ENCODE measurements at regions not wholly inside any gene's neighbourhood (a gene's known extent, or its start where the extent isn't known, plus 50 kb on each side); places are given as distances from the start of the nearest gene placed in this dataset.

- H3K36me3 ChIP-seq (ENCODE audit: insufficient read depth, low read length): no peaks in the 10 kb centered on the region
- no peak overlapping the region for H3K4me2 ChIP-seq (ENCODE audit: insufficient read depth, low read length)
Measured at GRCh38 chrX:148265829-148266228, 234.6 kb upstream of the AFF2 start.

GRCh38 chrX:148268673-148269072, 231.7 kb upstream of the AFF2 start:
- TF ChIP-seq CTCF (IDR thresholded peaks at IDR 0.05; ENCODE audit: borderline replicate concordance, extremely low read depth, low read length, poor library complexity, severe bottlenecking): no peak
- TF ChIP-seq EZH2 (IDR thresholded peaks at IDR 0.05; ENCODE audit: borderline replicate concordance, low read depth, low read length, severe bottlenecking): no peak
- no peak for ATAC-seq (ENCODE audit: insufficient read depth, low read depth)
- H3K9ac ChIP-seq (ENCODE audit: low read depth, low read length): no peak overlapping the region
- no peaks in the 10 kb centered on the region for H3K36me3 ChIP-seq (ENCODE audit: insufficient read depth, low read length)
- H3K4me2 ChIP-seq (ENCODE audit: insufficient read depth, low read length): no peak overlapping the region
- H3K79me2 ChIP-seq (ENCODE audit: insufficient read depth, low read length): no peaks in the 10 kb centered on the region
- DNase-seq: no peak
- peaks cover 54% of the 10 kb centered on the region for H3K4me1 ChIP-seq (ENCODE audit: insufficient read depth, low read length)
- H2AFZ ChIP-seq (ENCODE audit: low read depth, low read length): no peak overlapping the region
- H3K27me3 ChIP-seq (ENCODE audit: insufficient read depth, low read length, poor library complexity): no peaks in the 10 kb centered on the region
- no peaks in the 10 kb centered on the region for H4K20me1 ChIP-seq (ENCODE audit: insufficient read depth, low read length)
- no peak overlapping the region for H3K4me3 ChIP-seq (ENCODE audit: low read depth in 1 of 2, low read length in 2 of 2)
- H3K27ac ChIP-seq (ENCODE audit: low read length): no peak overlapping the region; the same call in 1 of the 2 replicates
- no peaks in the 10 kb centered on the region for H3K9me3 ChIP-seq (ENCODE audit: insufficient read depth, low read length, severe bottlenecking)

More at GRCh38 chrX:148265829-148266228, 234.6 kb upstream of the AFF2 start:
- no peak overlapping the region for H3K9ac ChIP-seq (ENCODE audit: low read depth, low read length)
- H3K4me3 ChIP-seq (ENCODE audit: low read depth in 1 of 2, low read length in 2 of 2): no peak overlapping the region
- H3K9me3 ChIP-seq (ENCODE audit: insufficient read depth, low read length, severe bottlenecking): peaks cover 3% of the 10 kb centered on the region
- peak overlapping the region; percentile 32; the same call in 1 of the 2 replicates for H3K27ac ChIP-seq (ENCODE audit: low read length)
- TF ChIP-seq EZH2 (IDR thresholded peaks at IDR 0.05; ENCODE audit: borderline replicate concordance, low read depth, low read length, severe bottlenecking): no peak
- no peak for TF ChIP-seq CTCF (IDR thresholded peaks at IDR 0.05; ENCODE audit: borderline replicate concordance, extremely low read depth, low read length, poor library complexity, severe bottlenecking)
- peak; percentile 53; the same call in 2 of the 3 replicates for ATAC-seq (ENCODE audit: insufficient read depth, low read depth)
- H3K4me1 ChIP-seq (ENCODE audit: insufficient read depth, low read length): peaks cover 31% of the 10 kb centered on the region
- no peaks in the 10 kb centered on the region for H3K27me3 ChIP-seq (ENCODE audit: insufficient read depth, low read length, poor library complexity)
- no peak for DNase-seq
- no peaks in the 10 kb centered on the region for H4K20me1 ChIP-seq (ENCODE audit: insufficient read depth, low read length)
- H3K79me2 ChIP-seq (ENCODE audit: insufficient read depth, low read length): no peaks in the 10 kb centered on the region
- no peak overlapping the region for H2AFZ ChIP-seq (ENCODE audit: low read depth, low read length)

GRCh38 chrX:148269513-148269912, 230.9 kb upstream of the AFF2 start:
- no peaks in the 10 kb centered on the region for H3K27me3 ChIP-seq (ENCODE audit: insufficient read depth, low read length, poor library complexity)
- DNase-seq (no peak), ATAC-seq (ENCODE audit: insufficient read depth, low read depth) (no peak)
- no peak overlapping the region for H3K4me3 ChIP-seq (ENCODE audit: low read depth in 1 of 2, low read length in 2 of 2)
- no peak overlapping the region for H3K9ac ChIP-seq (ENCODE audit: low read depth, low read length)
- H3K9me3 ChIP-seq (ENCODE audit: insufficient read depth, low read length, severe bottlenecking): no peaks in the 10 kb centered on the region
- H2AFZ ChIP-seq (ENCODE audit: low read depth, low read length): no peak overlapping the region
- H3K79me2 ChIP-seq (ENCODE audit: insufficient read depth, low read length): no peaks in the 10 kb centered on the region
- no peaks in the 10 kb centered on the region for H4K20me1 ChIP-seq (ENCODE audit: insufficient read depth, low read length)
- no peak overlapping the region for H3K4me2 ChIP-seq (ENCODE audit: insufficient read depth, low read length)
- H3K36me3 ChIP-seq (ENCODE audit: insufficient read depth, low read length): no peaks in the 10 kb centered on the region
- TF ChIP-seq CTCF (IDR thresholded peaks at IDR 0.05; ENCODE audit: borderline replicate concordance, extremely low read depth, low read length, poor library complexity, severe bottlenecking): no peak
- no peak for TF ChIP-seq EZH2 (IDR thresholded peaks at IDR 0.05; ENCODE audit: borderline replicate concordance, low read depth, low read length, severe bottlenecking)
- peak overlapping the region; percentile 70; the same call in 1 of the 2 replicates for H3K27ac ChIP-seq (ENCODE audit: low read length)
- peaks cover 54% of the 10 kb centered on the region for H3K4me1 ChIP-seq (ENCODE audit: insufficient read depth, low read length)

Measured in DND-41 (cell line).